Left ventricle myocardium superior (tissue), 1 donor: ENCODE measurements at regions not wholly inside any gene's neighbourhood (a gene's known extent, or its start where the extent isn't known, plus 50 kb on each side); places are given as distances from the start of the nearest gene placed in this dataset.
"Not testable (repeated sequence)": the region's sequence is repeated elsewhere in the genome, so short reads cannot be mapped to it uniquely, and the experiment has no call there.

Source experiments
- ATAC-seq: fragments of 200-7000 bp; cut with Tn5 transposase; one replicate; pipeline ENCODE4 v1.9.1; 2020; ENCODE audit warnings: mild to moderate bottlenecking, moderate library complexity
- DNase-seq: peaks from one replicate; pipeline ENCODE4 v3.0.0-alpha.2; 2020
- intact Hi-C: fragments of 100-400 bp; cut with micrococcal nuclease; formaldehyde crosslinking; loops from one replicate; pipeline ENCODE4 v1.11.0; 2022
- donor health status: DM: no; HTN: yes; CAD: no; lungs with severe emphysema.

DNA sequence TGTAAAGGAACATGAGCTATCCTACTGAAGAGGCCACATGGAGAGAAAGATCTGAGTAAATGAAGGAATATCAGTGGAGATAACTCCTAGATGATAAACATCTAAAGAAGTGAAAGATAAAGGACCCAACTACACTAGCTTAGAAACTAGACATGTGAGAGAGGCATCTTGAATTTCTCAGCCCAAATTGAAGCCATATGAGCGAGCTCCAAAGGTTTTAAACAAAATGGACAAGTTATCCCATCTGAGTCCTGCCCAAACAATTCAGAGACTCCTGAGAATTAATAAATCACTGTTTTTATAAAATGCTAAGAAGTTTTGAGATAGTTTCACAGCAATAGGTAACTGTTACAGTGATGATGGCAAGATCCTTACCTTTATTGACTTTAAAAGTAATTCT is 438.9 kb downstream of the NAV3 start:
- intact Hi-C loops = no loop called here
- ATAC-seq = no peak

DNA sequence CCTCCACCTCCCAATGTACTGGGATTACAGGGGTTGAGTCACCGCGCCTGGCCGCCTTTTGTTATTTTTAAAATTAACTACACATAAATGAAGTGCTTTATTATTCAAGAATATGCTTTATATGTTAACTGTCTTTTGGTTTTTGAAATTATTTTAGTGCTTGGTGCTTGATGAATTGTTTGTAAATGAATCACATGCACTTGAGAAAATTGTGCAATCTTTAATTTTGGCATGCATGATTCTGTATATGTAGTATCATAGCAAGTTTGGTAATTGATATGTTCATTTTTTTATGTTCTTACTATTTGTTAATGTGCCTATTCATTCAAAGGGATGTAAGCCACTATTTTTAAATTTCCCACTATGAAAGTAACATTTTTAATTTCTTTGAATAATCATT is 440.9 kb downstream of the NAV3 start:
- DNase-seq (no peak), ATAC-seq (no peak)
- intact Hi-C loops = no loop called here

More for the DNA sequence above, 438.9 kb downstream of the NAV3 start:
- no peak for DNase-seq

DNA sequence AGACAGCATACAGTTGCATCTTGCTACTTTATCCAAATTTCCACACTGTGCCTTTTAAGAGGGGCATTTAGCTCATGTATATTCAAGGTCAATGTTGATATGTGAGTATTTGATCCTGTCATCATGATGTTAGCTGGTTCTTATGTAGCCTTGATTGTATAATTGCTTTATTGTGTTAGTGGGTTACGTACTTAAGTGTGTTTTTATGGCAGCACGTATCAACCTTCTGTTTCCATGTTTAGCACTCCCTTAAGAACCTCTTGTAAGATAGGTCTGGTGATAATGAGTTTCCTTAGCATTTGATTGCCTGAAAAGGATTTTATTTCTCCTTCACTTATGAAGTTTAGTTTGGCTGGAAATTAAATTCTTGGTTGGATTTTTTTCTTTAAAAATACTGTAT is 445.2 kb downstream of the NAV3 start:
- intact Hi-C loops = no loop called here
- DNase-seq (no peak), ATAC-seq (no peak)

DNA sequence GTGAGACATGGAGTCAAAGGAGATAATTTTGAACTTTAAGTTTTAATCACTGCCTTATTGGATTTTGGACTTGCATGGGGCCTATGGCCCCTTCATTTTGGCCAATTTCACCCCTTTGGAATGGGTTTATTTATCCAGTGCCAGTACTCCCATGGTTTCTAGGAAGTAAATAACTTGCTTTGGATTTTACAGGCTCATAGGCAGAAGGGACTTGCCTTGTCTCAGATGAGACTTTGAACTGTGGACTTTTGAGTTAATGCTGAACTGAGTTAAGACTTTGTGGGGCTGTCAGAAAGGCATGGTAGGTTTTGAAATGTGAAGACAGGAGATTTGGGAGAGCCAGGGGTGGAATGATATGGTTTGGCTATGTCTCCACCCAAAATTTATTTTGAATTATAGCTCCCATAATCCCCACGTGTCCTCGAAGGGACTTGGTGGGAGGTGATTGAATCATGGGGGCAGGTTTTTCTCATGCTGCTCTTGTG is 448.1 kb downstream of the NAV3 start:
- no peak for DNase-seq
- ATAC-seq = no peak
- intact Hi-C loops = no loop called here

DNA sequence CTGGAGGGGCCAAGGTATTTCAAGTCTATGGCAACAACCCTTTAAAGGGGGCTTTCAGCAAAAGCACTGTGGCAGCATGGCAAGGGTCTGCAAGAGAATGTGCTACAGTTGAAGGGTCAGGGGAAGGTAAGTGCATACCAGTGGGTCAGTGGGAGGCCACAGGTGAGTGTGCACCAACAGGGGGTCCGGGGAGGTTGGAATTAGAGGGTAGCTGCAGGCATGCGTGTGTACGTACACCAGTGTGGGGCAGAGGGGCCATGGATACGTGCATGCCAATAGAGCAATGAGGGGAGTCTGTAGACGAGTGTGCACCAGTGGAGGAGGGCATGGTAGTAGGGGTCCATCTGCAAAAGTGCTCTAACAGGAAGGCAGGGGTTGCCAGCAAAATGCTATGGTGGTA is 448.9 kb downstream of the NAV3 start:
- no peak for DNase-seq
- ATAC-seq = no peak
- intact Hi-C loops = no loop called here

DNA sequence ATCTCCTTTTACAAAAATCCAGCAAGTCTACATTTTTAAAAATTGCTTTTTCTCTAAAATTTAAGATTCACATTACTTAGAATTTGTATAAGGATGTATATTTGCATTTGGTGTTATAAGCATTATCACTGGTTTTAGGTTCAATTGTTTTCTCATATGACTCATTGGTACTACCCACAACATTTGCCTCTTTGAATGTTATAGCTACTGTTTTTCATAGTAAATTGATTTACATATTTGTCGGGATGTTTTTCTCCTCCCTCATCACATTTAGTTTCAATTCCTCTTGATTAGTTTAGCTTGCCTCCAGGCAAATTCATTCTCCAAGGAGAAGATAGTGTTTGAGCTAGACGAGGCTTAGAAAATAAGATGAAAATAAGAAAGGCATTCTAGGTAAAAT is 450.4 kb downstream of the NAV3 start:
- DNase-seq, intact Hi-C loops, ATAC-seq: not testable (repeated sequence)

DNA sequence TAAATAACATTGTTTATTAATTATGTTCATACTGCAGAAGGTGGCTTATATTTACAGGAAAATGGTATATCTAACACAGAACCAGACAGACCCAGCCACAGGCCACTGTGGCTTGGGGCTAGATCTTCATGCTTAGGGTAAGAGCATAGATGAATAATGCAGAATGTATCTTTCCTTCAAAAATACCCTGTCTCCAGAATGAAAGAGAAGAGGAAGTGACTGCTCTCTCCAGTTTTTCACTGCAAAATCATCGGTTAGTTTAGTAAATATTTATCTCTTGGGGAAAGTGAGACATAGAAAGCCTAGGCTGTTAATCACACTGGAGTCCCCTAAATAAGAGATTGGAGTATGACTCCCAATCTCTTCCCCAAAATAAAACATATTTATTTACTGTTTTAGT is 453.7 kb downstream of the NAV3 start:
- intact Hi-C loops = no loop called here
- no peak for ATAC-seq

DNA sequence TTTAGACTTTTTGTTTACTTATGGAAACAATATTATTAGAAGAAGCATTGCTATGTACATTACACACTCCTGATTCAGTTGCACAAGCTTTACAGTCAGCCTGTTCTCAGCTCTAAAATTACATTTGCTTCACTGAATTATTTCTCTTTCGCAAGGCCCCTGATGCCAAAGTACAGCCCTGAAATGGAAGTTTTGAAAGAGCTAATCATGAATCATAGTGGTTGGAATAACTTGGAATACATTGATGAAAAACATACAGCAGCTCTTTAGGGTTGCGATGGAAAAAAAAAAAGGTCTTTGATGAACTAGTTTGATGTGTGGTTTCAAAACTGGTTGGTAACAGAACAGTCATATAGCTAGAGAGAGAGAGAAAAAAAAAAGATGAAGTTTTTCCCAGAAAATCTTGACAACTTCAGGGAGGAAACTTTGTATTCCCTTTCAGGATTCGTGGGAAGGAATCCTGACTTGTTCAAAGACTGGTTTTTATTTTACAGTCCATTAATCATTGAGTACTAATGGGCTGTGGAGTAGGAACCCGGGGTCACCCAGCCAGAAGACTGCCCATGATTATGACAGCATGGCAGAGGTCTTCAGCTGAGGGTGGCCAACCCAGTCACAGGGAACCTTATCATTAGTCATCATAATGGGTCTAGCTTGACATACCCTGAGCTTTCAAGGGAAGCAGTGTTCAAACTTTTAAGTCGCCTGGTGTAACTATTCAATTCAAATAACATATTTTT is 460.1 kb downstream of the NAV3 start:
- intact Hi-C loops = no loop called here
- DNase-seq = no peak
- ATAC-seq = no peak

More for the DNA sequence above, 453.7 kb downstream of the NAV3 start:
- DNase-seq = no peak

DNA sequence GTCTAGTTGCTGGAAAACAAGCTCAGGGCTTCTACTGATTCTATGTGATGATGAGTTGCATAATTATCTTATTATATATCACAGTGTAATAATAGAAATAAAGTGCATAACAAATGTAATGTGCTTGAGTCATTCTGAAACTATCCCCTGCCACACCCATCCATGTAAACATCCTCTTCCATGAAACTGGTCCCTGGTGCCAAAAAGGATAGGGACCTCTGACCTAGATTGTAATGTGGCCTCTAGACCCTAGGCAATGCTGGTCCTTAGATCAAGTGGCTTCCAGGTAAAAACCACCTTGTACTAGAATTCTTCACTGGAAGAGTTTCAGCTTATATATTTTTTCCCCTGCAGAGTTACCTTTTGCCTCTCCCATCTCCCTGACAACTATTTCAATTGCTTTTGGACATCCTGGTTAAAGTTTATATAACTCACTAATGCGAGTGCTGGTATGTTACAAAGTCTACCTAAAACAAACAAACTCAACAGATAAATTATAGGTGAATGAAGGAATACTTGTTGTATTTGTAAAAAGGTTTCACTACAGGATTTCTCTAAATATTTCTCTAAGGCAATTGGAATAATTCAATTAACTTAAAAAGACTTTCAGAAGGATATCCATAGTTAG is 462.5 kb downstream of the NAV3 start:
- DNase-seq = no peak
- intact Hi-C loops = no loop called here
- ATAC-seq = no peak

DNA sequence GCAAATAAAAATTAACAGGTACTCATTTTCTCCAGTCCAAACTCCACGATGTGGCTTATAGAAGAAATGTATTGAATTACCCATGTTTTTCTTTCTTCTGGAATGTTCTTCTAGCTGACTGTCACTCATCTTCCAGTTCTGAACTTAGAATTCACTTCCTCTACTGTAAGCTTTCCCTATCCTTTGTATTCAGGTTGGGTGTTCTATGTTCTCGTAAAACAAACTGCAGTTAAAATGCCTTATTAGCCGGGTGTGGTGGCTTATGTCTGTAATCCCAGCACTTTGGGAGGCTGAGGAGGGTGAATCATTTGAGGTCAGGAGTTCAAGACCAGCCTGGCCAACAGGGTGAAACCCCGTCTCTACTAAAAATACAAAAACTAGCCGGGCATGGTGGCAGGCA is 470.6 kb downstream of the NAV3 start:
- ATAC-seq, intact Hi-C loops, DNase-seq: not testable (repeated sequence)

DNA sequence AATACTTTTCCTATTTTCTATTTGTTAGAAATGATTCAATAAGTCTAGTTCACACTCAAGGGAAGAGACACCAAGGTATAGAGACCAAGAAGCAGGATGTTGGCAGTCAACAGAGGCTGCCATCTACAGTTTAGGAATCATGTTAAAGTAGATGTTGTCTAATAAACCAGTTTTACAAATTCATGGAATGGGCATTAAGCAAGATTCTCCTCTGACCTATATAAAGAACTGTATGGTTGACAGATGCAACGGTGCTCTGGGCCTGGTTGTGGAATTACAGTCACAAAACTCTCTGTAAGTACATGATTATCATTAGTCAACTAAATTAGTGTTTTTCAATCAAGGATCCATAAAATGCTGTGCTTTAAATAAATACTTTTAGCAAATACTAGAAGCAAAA is 475.1 kb downstream of the NAV3 start:
- ATAC-seq = no peak
- intact Hi-C loops = no loop called here

DNA sequence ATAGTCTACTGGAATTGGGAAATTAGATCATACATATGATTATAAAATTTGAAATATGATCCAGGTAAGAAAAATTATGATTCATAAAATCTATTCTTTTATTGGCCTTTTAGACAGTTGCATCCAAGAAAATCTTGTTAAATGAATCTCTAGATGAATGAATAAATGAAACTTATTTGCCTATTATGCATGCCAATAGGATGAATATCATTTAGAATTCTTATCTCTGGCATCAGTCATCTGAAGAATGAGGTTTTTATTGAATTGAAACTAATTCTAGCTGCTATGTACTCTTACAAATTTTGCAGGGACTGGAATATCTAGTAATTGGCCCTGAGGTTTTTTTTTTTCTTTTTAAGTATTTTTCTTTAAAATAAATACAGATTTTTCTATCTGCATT is 475.5 kb downstream of the NAV3 start:
- intact Hi-C loops = no loop called here
- no peak for ATAC-seq
- DNase-seq = no peak

More for the DNA sequence above, 475.1 kb downstream of the NAV3 start:
- no peak for DNase-seq

DNA sequence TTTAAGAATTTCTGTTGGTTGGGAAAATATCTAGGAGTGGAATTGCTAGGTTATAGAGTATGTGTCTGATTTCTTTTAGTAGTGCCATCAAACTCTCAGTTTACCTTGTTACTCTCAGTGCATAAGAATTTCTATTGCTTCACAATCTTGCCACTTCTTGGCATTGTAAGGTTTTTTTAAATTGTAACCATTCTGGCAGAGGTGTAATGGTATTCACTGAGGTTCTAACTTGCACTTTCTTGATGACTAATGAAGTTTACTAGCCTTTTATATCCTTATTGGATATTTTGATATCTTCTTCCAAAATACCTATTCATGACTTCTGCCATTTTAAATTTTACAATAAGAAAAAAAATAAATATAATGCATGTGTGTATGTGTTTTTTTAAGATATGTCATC is 478.0 kb downstream of the NAV3 start:
- no peak for DNase-seq
- intact Hi-C loops = no loop called here
- ATAC-seq = no peak

DNA sequence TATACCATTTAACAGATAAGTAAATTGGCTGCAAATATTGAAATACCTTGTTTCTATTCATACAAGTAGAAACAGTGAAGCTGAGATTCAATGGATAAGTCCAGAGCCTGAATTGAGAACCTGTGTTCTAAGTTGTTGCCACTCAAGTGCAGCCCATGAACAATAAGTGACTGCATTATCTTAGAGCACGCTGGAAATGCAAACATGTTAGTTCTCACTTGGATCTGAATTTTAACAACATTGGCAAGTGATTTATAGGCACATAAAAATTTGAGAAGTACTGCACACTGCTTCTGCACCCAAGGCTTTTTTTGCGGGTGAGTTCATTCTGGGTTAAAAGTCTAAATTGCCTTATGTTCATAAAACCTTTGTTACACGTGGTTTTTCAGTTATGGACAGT is 484.3 kb downstream of the NAV3 start:
- no peak for DNase-seq
- intact Hi-C loops = no loop called here
- ATAC-seq = no peak

DNA sequence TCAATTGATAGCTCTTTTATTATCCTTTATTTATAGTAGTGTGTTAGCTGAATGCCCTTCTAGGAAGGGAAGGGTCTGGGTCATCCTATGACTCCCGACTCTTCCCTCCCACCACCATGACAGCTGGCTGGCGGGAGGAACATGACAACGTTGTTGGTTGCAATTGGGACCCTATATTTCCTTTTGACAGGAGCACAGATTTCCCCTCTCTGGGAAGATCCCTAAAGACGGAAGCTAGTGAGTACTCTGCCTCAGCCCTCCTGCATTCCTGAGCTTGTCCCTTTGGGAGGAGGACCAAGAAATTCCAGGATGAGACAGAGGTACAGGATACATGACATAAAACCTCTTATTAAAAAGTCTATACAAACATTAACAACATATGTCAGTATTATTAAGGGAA is 485.4 kb downstream of the NAV3 start:
- intact Hi-C loops = no loop called here
- ATAC-seq (no peak), DNase-seq (no peak)

DNA sequence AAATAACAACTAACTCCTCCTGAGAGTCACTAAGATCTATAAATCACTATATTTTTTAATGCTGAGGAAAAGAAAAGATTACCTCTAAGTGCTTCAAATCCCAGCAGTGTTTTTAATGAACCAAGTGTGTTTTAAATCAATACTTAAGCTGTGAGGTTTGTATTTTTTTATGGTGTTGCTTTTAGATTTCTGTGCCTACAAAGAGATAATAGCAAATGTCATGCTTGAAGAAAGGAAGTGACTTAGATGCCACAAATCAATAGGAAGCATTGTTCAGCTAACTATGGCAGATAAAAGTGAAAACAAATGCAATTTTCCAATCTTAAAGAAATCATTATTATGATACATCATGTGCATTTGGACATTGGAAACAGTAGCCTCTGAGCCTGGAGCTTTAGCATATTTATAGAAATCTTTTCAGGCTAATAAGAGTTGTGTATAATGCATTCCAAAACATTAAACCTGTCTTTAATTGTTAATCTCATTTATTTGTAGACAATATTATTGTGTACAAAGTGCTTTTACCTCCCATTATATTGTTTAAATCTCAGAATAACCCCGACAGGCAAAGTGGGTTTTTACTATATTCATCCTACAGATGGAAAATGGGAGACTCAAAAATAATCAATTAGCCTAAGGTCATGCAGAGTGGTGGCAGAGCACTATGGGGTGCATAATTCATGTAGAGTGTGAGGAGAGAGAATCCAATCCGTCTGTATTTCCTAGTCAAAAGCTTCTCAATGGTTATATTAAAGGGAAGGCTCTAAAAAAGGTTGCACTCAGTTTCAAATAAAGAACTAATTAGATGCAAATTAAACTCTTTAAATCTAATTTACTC is 486.2 kb downstream of the NAV3 start:
- ATAC-seq (no peak), DNase-seq (no peak)
- intact Hi-C loops = no loop called here

DNA sequence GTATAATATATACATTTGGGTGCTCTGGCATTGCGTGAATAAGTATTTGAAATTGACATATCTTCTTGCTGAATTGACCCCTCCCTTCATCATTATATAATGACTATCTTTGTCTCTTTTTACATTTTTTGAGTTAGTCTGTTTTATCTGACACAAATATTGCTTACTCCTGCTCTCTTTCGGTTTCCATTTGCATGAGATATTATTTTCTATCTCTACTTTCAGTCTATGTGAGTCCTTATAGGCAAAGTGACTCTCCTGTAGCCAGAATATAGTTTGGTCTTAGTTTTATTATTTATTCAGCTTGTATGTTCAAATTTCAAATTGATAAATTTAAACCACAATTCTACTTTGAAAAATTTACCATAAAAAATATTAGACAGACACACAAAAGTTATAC is 491.0 kb downstream of the NAV3 start:
- DNase-seq = no peak
- ATAC-seq = no peak
- intact Hi-C loops = no loop called here

DNA sequence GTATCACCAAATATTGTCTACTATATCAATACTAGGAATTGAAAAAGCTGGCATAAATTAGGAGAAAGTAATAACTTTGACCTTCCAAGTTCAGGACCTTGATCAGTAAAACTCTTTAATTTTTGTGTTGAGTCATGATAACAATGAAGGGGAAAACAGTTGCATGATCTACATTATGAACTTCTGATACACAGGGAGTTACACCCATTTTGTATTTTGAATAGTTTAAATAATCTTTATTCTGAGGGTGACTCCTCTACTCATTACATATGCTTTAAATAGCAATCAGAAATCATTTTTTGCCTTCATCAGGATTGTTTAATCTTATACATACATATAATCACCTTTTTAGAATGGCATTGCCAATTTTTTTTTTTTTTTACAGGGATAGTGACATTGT is 492.5 kb downstream of the NAV3 start:
- DNase-seq (no peak), ATAC-seq (no peak)
- intact Hi-C loops = no loop called here

DNA sequence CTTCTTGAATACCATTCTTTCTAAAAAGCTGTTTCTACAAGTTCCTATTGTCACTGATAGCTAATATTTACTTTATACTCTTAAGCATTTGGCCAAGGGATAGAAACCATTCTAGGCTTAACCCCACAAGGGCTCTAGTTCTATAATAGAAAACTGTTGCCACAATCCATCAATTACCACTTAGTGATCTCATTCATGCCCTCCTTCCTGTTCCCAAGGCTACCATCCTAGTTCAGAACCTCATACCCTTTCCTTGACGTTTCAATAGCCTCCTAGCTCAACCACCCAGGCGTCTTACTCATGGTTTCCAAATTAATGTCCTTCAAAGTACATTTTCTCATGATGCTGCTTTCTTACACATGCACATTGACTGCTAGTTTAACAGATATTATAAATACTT is 493.5 kb downstream of the NAV3 start:
- intact Hi-C loops = no loop called here
- ATAC-seq (no peak), DNase-seq (no peak)

DNA sequence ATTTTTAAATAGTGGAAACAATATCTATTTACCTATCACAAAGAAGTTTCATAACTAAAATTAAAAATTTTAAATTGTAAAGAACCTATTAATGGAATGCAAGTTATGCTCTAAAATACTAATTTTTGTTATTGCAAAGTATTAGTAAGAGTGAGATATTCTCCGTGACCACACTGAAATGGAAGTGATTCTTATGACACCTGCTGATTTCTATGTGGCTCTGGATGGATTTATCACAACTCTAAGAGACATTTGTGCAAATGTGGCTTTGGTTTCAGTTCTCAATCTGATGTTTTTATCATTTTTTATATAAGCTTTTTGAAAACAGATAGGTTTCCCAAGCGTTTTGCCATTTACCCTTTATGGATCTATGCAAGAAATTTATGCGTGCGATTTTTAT is 497.8 kb downstream of the NAV3 start:
- intact Hi-C loops = no loop called here
- ATAC-seq = no peak
- DNase-seq = no peak
